ENCODE measurements at regions not wholly inside any gene's neighbourhood (a gene's known extent, or its start where the extent isn't known, plus 50 kb on each side); places are given as distances from the start of the nearest gene placed in this dataset.
"Not testable (repeated sequence)": the region's sequence is repeated elsewhere in the genome, so short reads cannot be mapped to it uniquely, and the experiment has no call there.

- DNase-seq (ENCODE audit: insufficient read length, low spot score); FAIRE-seq: not testable (repeated sequence)
These were observed 217.2 kb downstream of the SEC23IP start for GRCh38 chr10:120109725-120110124.

- FAIRE-seq = no peak
- DNase-seq (ENCODE audit: insufficient read length, low spot score) = no peak
These were observed 217.7 kb downstream of the SEC23IP start for GRCh38 chr10:120110196-120110595.

GRCh38 chr10:120111628-120112027 lies 219.1 kb downstream of the SEC23IP start:
- FAIRE-seq (no peak), DNase-seq (ENCODE audit: insufficient read length, low spot score) (no peak)

- FAIRE-seq = no peak
- DNase-seq (ENCODE audit: insufficient read length, low spot score) = no peak
These were observed 220.3 kb downstream of the SEC23IP start for GRCh38 chr10:120112809-120113208.

GRCh38 chr10:120115959-120116358 lies 223.4 kb downstream of the SEC23IP start:
- FAIRE-seq (no peak), DNase-seq (ENCODE audit: insufficient read length, low spot score) (no peak)

- FAIRE-seq (no peak), DNase-seq (ENCODE audit: insufficient read length, low spot score) (no peak)
These were observed 229.2 kb downstream of the SEC23IP start for GRCh38 chr10:120121768-120122167.

- no peak for FAIRE-seq
- peak; percentile 1 for DNase-seq (ENCODE audit: insufficient read length, low spot score)
These were observed 238.7 kb downstream of the SEC23IP start for GRCh38 chr10:120131183-120131582.

- DNase-seq (ENCODE audit: insufficient read length, low spot score) (no peak), FAIRE-seq (no peak)
These were observed 240.3 kb downstream of the SEC23IP start for GRCh38 chr10:120132811-120133210.

- FAIRE-seq (no peak), DNase-seq (ENCODE audit: insufficient read length, low spot score) (no peak)
These were observed 246.2 kb downstream of the SEC23IP start for GRCh38 chr10:120138689-120139088.

- no peak for FAIRE-seq
- no peak for DNase-seq (ENCODE audit: insufficient read length, low spot score)
These were observed 252.6 kb downstream of the SEC23IP start for GRCh38 chr10:120145107-120145506.

GRCh38 chr10:120156614-120157274 lies 264.2 kb downstream of the SEC23IP start:
- FAIRE-seq = no peak
- DNase-seq (ENCODE audit: insufficient read length, low spot score) = no peak

- FAIRE-seq = no peak
- DNase-seq (ENCODE audit: insufficient read length, low spot score) = no peak
These were observed 268.6 kb downstream of the SEC23IP start for GRCh38 chr10:120161111-120161510.

GRCh38 chr10:120162471-120162870 lies 269.9 kb downstream of the SEC23IP start:
- FAIRE-seq (no peak), DNase-seq (ENCODE audit: insufficient read length, low spot score) (no peak)

GRCh38 chr10:120172356-120172755 lies 279.8 kb downstream of the SEC23IP start:
- DNase-seq (ENCODE audit: insufficient read length, low spot score) = no peak
- FAIRE-seq = no peak

GRCh38 chr10:120174491-120174890 lies 282.0 kb downstream of the SEC23IP start:
- FAIRE-seq (no peak), DNase-seq (ENCODE audit: insufficient read length, low spot score) (no peak)

- FAIRE-seq (no peak), DNase-seq (ENCODE audit: insufficient read length, low spot score) (no peak)
These were observed 279.7 kb upstream of the PLPP4 start for GRCh38 chr10:120177330-120177729.

- DNase-seq (ENCODE audit: insufficient read length, low spot score) = no peak
These were observed 276.9 kb upstream of the PLPP4 start for GRCh38 chr10:120180160-120180559.

GRCh38 chr10:120181154-120181553 lies 275.9 kb upstream of the PLPP4 start:
- DNase-seq (ENCODE audit: insufficient read length, low spot score) (no peak), FAIRE-seq (no peak)

More at GRCh38 chr10:120180160-120180559, 276.9 kb upstream of the PLPP4 start:
- FAIRE-seq = no peak

GRCh38 chr10:120182431-120182830 lies 274.6 kb upstream of the PLPP4 start:
- FAIRE-seq = no peak
- DNase-seq (ENCODE audit: insufficient read length, low spot score) = no peak

GRCh38 chr10:120183546-120183945 lies 273.5 kb upstream of the PLPP4 start:
- FAIRE-seq (no peak), DNase-seq (ENCODE audit: insufficient read length, low spot score) (no peak)

- DNase-seq (ENCODE audit: insufficient read length, low spot score) (no peak), FAIRE-seq (no peak)
These were observed 272.3 kb upstream of the PLPP4 start for GRCh38 chr10:120184547-120185337.

- FAIRE-seq = no peak
These were observed 270.5 kb upstream of the PLPP4 start for GRCh38 chr10:120186506-120186905.

More at GRCh38 chr10:120186506-120186905, 270.5 kb upstream of the PLPP4 start:
- no peak for DNase-seq (ENCODE audit: insufficient read length, low spot score)

All from HTR-8/SVneo (cell line).